GM19463 (cell line): ENCODE measurements at regions not wholly inside any gene's neighbourhood (a gene's known extent, or its start where the extent isn't known, plus 50 kb on each side); places are given as distances from the start of the nearest gene placed in this dataset.
"Not testable (repeated sequence)": the region's sequence is repeated elsewhere in the genome, so short reads cannot be mapped to it uniquely, and the experiment has no call there.

ENCODE experiments used
- ATAC-seq: cut with Tn5 transposase; IDR thresholded peaks from one replicate; pipeline ENCODE4 v1.9.1; 2021; ENCODE audit warnings: mild to moderate bottlenecking, moderate library complexity; ENCODE audit not compliant: unreplicated experiment

DNA sequence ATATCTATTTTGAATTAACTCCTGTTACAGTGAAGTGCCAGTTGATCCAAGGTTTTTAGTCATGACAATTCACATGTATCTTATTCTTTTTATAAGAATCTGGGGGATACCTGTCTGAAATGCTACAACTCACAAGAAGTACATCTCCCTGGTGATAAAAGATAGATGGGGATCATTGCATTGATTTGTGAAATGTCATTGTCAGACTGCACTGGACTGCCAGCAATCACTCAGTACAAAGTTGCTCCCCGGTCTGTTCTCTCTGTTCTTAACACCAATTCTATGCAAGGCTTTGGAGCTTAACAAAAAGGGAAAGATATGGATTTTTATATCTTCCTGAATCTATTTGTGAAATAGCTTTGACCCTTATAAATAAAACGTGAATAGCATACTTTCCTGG, 171.8 kb upstream of the PCSK5 start:
- no peak for ATAC-seq

GRCh38 chr9:75728391-75728790, 162.1 kb upstream of the PCSK5 start:
- no peak for ATAC-seq

DNA sequence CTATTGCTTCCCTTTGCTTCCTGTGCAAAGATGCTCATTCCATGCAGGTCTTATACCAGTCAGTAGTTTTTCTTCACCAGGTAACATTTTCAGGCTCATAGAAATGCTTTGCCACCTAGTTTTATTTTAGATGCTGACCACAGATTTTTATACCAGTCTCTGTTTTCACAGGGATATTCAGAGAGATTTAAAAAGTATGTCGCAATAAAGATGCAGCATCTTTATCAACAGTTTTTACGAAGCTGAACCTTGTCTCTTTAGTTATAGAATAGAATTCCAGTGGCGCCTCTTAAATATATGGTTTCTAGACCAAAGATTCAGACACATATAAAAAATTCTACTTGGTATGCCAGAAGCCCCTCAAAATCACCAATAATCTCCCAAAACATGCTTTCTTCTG, 155.7 kb upstream of the PCSK5 start:
- ATAC-seq, result no peak

GRCh38 chr9:75739884-75740611, 150.4 kb upstream of the PCSK5 start:
- ATAC-seq, result no peak

DNA sequence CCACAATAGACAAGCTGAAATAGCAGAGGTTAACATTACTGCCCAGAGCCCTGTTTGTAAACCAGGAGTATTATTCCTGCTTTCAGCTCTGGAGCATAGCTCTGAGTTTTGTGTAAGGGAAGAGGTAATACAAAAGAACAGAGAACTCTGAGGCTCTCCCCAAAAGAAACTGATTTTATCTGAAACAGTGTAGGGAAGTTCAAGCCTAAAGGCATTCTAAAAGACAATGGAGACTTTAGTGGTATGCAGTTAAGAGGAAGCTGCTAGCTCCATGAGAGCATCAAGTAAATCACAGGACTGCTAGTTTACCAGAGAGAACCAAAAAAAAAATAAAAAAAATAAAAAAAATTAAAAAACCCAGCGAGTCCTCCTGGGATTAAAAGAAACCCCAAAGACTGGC, 146.6 kb upstream of the PCSK5 start:
- ATAC-seq, result no peak

DNA sequence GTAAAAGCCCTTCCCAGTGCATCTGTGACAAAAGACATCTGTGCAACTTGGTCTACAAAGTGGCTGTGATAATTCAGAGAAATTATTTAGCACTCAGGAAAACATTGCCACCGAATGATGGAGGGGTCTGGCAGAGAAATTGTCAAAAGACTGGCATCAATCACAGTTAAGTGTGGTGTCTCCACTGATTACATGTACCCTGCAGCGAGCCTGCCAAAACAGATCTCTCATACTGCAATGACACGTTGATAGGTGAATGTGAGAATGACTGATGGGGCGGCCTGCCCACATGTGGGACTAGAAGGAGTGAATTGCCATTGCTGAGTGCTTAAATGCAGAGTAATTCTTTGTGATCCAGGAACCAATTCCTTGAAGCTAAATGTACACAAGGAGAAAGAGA, 136.4 kb upstream of the PCSK5 start:
- no peak for ATAC-seq

- ATAC-seq, result no peak
These were observed 115.3 kb upstream of the PCSK5 start for GRCh38 chr9:75775166-75775565.

DNA sequence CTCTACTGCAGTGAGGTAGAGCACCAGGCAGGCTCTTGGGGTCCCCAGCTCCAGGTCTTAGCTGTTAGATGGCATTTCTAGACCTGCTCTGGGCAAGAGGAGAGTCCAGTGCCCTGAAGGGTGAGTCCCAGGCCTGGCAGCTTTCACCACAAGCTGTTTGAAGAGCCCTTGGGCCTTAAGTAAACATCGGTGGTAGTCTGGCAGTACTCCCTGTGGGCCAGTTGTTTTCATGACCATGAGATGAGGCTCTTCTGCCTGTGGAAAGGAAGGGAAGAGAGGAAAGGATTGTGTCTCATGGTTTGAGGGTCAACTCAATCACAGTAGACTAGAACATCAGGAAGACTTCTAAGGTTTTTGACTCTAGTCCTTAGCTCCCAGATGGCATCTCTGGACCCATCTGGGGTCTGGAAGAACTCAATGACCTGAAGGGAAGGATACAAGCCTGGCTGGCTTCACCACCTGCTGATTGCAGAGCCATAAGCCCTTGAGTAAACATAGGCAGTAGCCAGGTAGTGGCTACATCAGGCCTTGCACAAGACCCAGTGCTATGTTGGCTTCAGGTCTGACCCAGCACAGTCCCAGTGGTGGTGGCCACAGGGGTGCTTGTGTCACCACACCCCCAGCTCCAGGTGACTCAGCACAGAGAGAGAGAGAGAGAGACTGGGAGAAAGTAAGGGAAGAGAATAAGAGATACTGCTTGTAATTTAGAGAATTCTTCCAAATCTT, 114.3 kb upstream of the PCSK5 start:
- ATAC-seq, result no peak

DNA sequence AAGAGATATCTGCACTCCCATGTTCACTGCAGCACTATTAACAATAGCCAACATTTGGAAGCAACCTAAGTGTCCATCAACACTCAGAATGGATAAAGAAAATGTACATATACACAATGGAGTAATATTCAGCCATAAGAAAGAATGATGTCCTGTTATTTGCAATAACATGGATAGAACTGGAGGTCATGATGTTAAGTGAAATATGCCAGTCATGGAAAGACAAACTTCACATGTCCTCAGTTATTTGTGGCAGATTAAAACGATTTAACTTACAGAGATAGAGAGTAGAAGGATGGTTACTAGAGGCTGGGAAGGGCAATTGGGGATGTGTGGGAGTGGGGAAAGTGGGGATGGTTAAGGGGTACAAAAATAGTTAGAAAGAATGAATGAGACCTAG, 110.3 kb upstream of the PCSK5 start:
- no peak for ATAC-seq

DNA sequence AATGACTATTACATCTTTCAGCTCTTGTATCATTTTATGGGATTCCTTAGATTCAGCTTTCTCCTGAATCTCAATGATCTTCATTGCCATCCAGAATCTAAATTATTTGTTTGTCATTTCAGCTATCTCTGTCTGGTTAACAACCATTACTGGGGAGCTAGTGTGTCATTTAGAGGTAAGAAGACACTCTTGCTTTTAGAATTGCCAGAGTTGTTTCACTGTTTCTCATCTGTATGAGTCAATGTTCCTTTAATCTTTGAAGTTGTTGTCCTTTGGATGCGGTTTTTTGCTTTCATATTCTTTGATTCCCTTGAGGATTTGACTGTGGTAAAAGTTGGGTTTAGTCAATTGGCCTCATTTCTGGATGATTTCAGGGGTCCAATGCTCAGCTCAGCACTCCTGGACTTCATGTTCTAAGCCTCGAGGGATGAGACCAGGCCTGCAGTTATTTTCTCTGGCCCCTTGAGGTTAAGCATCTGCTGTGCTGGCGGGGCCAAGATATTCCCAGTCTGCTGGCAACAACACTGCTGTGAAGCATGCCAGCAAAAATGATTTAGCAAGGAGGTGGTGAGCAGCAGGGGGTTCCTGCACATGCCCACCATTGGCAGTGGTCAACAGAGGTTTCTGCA, 102.4 kb upstream of the PCSK5 start:
- ATAC-seq, result no peak

- no peak for ATAC-seq
These were observed 93.3 kb upstream of the PCSK5 start for GRCh38 chr9:75797085-75797580.

GRCh38 chr9:75798505-75798904, 92.0 kb upstream of the PCSK5 start:
- no peak for ATAC-seq

DNA sequence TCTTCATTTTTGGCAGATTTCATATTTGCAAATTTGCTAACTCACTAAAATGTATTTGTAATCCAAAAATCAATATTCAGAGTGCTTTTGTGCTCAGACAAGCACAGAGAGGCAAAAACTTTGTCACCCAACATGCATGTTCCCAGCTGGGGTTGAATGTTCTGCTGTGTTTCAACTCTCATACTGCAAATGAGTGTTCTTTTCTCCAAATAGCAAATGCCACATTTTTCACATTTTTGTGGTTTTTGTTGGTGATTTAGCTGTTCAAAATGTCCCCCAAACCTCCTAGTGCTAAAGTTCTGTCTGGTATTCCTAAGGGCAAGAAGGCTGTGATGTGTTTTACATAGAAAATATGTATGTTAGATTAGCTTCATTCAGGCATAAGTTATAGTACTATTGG, 87.3 kb upstream of the PCSK5 start:
- ATAC-seq, result no peak

DNA sequence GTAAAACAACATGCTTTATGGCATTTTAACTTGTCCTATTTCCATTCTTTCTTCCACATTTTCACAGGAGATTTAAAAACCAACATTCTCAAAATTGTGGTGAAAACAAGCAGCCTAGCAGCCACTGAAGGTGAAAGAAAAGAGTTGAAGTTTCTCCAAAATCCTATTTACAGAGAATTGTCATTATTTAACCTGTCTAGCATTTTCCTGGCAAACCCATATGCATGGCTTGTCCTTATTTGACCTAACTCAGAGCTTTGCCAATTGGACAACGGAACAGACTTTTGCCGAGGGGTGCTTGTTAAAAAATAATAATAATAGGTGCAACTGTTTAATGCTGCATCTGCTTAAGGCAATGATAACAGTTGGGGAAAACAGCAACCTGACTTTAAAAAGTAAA, 80.4 kb upstream of the PCSK5 start:
- ATAC-seq, result no peak

DNA sequence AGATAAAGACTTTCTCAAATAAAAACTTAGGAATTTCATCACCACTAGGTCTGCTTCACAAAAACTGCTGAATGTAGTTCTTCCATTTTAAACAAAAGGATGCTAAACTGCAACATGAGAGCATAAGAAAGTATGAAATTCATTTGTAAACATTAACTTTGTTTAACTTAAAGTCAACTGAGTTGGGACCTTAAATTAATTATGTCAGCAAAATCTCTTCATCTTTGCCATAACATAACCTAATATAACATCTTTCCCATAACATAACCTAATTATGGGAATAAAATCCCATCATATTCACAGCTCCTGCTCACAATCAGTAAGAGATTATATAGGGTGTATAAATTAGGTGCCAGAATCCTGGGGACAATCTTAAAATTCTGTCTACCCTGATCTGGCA, 78.8 kb upstream of the PCSK5 start:
- ATAC-seq, result no peak

DNA sequence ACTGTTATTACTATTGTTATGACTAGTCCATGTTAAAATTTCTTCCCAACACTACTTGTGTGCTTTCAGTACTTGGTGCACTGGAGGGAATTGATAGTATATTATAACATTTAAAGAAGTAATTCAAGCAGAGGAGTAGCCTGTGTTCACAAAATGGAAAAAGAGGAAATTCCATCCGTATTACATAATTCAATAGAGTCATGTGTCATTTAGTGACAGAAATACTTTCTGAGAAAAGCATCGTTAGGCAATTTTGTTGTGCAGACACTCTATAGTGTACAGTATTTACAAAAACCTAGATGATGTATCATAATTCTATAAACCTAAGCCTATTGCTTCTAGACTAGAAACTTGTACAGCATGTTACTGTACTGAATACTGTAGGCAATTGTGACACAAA, 78.3 kb upstream of the PCSK5 start:
- no peak for ATAC-seq

GRCh38 chr9:75814667-75815066, 75.8 kb upstream of the PCSK5 start:
- no peak for ATAC-seq

GRCh38 chr9:75820471-75821115, 69.9 kb upstream of the PCSK5 start:
- not testable (repeated sequence) for ATAC-seq

GRCh38 chr9:75823151-75823550, 67.3 kb upstream of the PCSK5 start:
- ATAC-seq, result no peak

GRCh38 chr9:75824816-75825568, 65.5 kb upstream of the PCSK5 start:
- ATAC-seq, result no peak

DNA sequence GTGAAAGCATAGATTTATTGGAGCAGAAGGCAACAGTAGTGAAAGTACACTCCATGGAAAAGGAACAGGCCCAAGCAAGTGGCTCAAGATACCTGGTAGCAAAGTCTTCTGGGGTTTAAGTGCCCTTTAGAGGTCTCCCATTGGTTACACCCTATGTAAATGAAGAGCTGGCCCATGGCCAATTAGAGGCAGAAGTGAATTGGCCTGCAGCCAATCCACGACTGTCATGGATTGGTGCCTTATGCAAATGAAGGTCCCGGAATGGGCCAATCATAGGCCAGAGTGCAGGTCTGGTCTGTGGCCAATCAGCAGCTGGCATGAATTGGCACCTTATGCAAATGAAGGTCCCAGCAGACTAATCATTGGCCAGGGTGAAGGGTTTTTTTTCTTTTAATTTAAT, 64.2 kb upstream of the PCSK5 start:
- ATAC-seq, result no peak
